Right atrium auricular region (tissue), 2 donors: ENCODE measurements at regions not wholly inside any gene's neighbourhood (a gene's known extent, or its start where the extent isn't known, plus 50 kb on each side); places are given as distances from the start of the nearest gene placed in this dataset.

Source experiments
- DNase-seq: peaks from one replicate; pipeline ENCODE4 v3.0.0-alpha.2; 2019; ENCODE audit warnings: low spot score
- H3K27ac ChIP-seq, 2 donors: fragments of 200-600 bp; sonication (generic); 1 replicate in 1 of 2; 2 replicates in 1 of 2; pipeline ENCODE4 v1.5.1; 2016 to 2019
- H3K27me3 ChIP-seq, 2 donors: fragments of 200-600 bp; sonication (generic); one replicate each; pipeline versions ENCODE4 v1.5.1 to v1.6.0; 2017 to 2019
- H3K36me3 ChIP-seq: fragments of 200-600 bp; sonication (generic); one replicate; pipeline ENCODE4 v1.5.1; 2016
- H3K4me1 ChIP-seq, 2 donors: fragments of 200-600 bp; sonication (generic); one replicate each; pipeline versions ENCODE4 v1.5.1 to v1.6.0; 2017 to 2019
- H3K4me3 ChIP-seq, 2 donors: fragments of 200-600 bp; sonication (generic); 1 replicate in 1 of 2; 2 replicates in 1 of 2; pipeline ENCODE4 v1.5.1; 2017 to 2019; ENCODE audit warnings: mild to moderate bottlenecking in 1 of 2, moderate library complexity in 1 of 2
- H3K9me3 ChIP-seq, 2 donors: fragments of 200-600 bp; sonication (generic); one replicate each; pipeline ENCODE4 v1.5.1; 2019
- CTCF ChIP-seq, 2 donors: fragments of 200-600 bp; sonication (generic); IDR thresholded peaks; one replicate each; pipeline ENCODE4 v1.5.1; 2019; ENCODE audit warnings: antibody characterized with exemption in 2 of 2

GRCh38 chr9:25857147-25857546 lies 178.9 kb upstream of the TUSC1 start:
- no peak for TF ChIP-seq CTCF (IDR thresholded peaks at IDR 0.05)
- Histone ChIP-seq H3K36me3 (no peaks in the 10 kb centered on the region), H3K4me3 (no peak overlapping the region), H3K27ac (no peak overlapping the region), H3K4me1 (no peaks in the 10 kb centered on the region), H3K27me3 (no peaks in the 10 kb centered on the region), H3K9me3 (peaks cover 0 to 5% of the 10 kb centered on the region in 2 donors)
- DNase-seq = no peak

- Histone ChIP-seq H3K9me3 (peaks cover 0 to 5% of the 10 kb centered on the region in 2 donors), H3K27ac (no peak overlapping the region)
These were observed 172.6 kb upstream of the TUSC1 start for GRCh38 chr9:25850803-25851202.

GRCh38 chr9:25845867-25846266 lies 167.6 kb upstream of the TUSC1 start:
- DNase-seq = no peak
- H3K4me1 ChIP-seq = no peaks in the 10 kb centered on the region
- no peak for TF ChIP-seq CTCF (IDR thresholded peaks at IDR 0.05)
- H3K36me3 ChIP-seq = no peaks in the 10 kb centered on the region
- H3K27me3 ChIP-seq = no peaks in the 10 kb centered on the region
- H3K27ac ChIP-seq = no peak overlapping the region
- no peaks in the 10 kb centered on the region for H3K9me3 ChIP-seq
- no peak overlapping the region for H3K4me3 ChIP-seq

More at GRCh38 chr9:25850803-25851202, 172.6 kb upstream of the TUSC1 start:
- Histone ChIP-seq H3K36me3 (no peaks in the 10 kb centered on the region), H3K27me3 (no peaks in the 10 kb centered on the region), H3K4me1 (no peaks in the 10 kb centered on the region), H3K4me3 (no peak overlapping the region)
- no peak for DNase-seq
- TF ChIP-seq CTCF (IDR thresholded peaks at IDR 0.05) = no peak

- TF ChIP-seq CTCF (IDR thresholded peaks at IDR 0.05) = no peak
- H3K27ac ChIP-seq = no peak overlapping the region
- peaks cover 0 to 5% of the 10 kb centered on the region in 2 donors for H3K9me3 ChIP-seq
- H3K4me1 ChIP-seq = no peaks in the 10 kb centered on the region
- H3K27me3 ChIP-seq = no peaks in the 10 kb centered on the region
- no peak overlapping the region for H3K4me3 ChIP-seq
- H3K36me3 ChIP-seq = no peaks in the 10 kb centered on the region
- no peak for DNase-seq
These were observed 152.1 kb upstream of the TUSC1 start for GRCh38 chr9:25830381-25830780.

- Histone ChIP-seq H3K27ac (no peak overlapping the region), H3K4me1 (no peaks in the 10 kb centered on the region), H3K27me3 (no peaks in the 10 kb centered on the region), H3K9me3 (peaks cover 0 to 5% of the 10 kb centered on the region in 2 donors), H3K36me3 (no peaks in the 10 kb centered on the region), H3K4me3 (no peak overlapping the region)
- DNase-seq = no peak
- no peak for TF ChIP-seq CTCF (IDR thresholded peaks at IDR 0.05)
These were observed 149.4 kb upstream of the TUSC1 start for GRCh38 chr9:25827626-25828025.

GRCh38 chr9:25816439-25816838 lies 138.2 kb upstream of the TUSC1 start:
- no peak for TF ChIP-seq CTCF (IDR thresholded peaks at IDR 0.05)
- no peaks in the 10 kb centered on the region for H3K9me3 ChIP-seq
- no peaks in the 10 kb centered on the region for H3K27me3 ChIP-seq

More at GRCh38 chr9:25816439-25816838, 138.2 kb upstream of the TUSC1 start:
- no peak for DNase-seq
- no peaks in the 10 kb centered on the region for H3K36me3 ChIP-seq
- H3K4me1 ChIP-seq = no peaks in the 10 kb centered on the region
- no peak overlapping the region for H3K4me3 ChIP-seq
- no peak overlapping the region for H3K27ac ChIP-seq
